ENCODE measurements at regions not wholly inside any gene's neighbourhood (a gene's known extent, or its start where the extent isn't known, plus 50 kb on each side); places are given as distances from the start of the nearest gene placed in this dataset.

GRCh38 chr18:26794230-26795101 lies 71.0 kb downstream of the AQP4 start:
- H3K36me3 Mint-ChIP-seq (ENCODE audit: low read depth): peaks cover 7% of the 10 kb centered on the region
- peaks cover 16% of the 10 kb centered on the region for H3K27me3 Mint-ChIP-seq (ENCODE audit: low read depth, poor library complexity)
- DNase-seq: no peak
- no peak overlapping the region for H3K27ac Mint-ChIP-seq
- H3K9me3 Mint-ChIP-seq: peaks cover 14% of the 10 kb centered on the region
- no peak for TF ChIP-seq CTCF (IDR thresholded peaks at IDR 0.05)
- H3K4me1 Mint-ChIP-seq: no peaks in the 10 kb centered on the region
- H3K4me3 Mint-ChIP-seq: no peak overlapping the region

GRCh38 chr18:26792661-26793060 lies 72.8 kb downstream of the AQP4 start:
- TF ChIP-seq CTCF (IDR thresholded peaks at IDR 0.05): no peak
- H3K27me3 Mint-ChIP-seq (ENCODE audit: low read depth, poor library complexity): peaks cover 16% of the 10 kb centered on the region
- H3K4me3 Mint-ChIP-seq: no peak overlapping the region
- H3K36me3 Mint-ChIP-seq (ENCODE audit: low read depth): no peaks in the 10 kb centered on the region
- no peak overlapping the region for H3K27ac Mint-ChIP-seq
- H3K4me1 Mint-ChIP-seq: no peaks in the 10 kb centered on the region
- H3K9me3 Mint-ChIP-seq: no peaks in the 10 kb centered on the region
- DNase-seq: no peak

- TF ChIP-seq CTCF (IDR thresholded peaks at IDR 0.05): no peak
- Mint-ChIP-seq H3K27ac (no peak overlapping the region), H3K9me3 (no peaks in the 10 kb centered on the region), H3K36me3 (ENCODE audit: low read depth) (no peaks in the 10 kb centered on the region), H3K4me1 (no peaks in the 10 kb centered on the region), H3K27me3 (ENCODE audit: low read depth, poor library complexity) (peaks cover 16% of the 10 kb centered on the region), H3K4me3 (no peak overlapping the region)
- no peak for DNase-seq
Measured at GRCh38 chr18:26791676-26792075, 73.8 kb downstream of the AQP4 start.

GRCh38 chr18:26784599-26784998 lies 80.9 kb downstream of the AQP4 start:
- H3K4me1 Mint-ChIP-seq: peaks cover 24% of the 10 kb centered on the region
- no peak for DNase-seq
- H3K36me3 Mint-ChIP-seq (ENCODE audit: low read depth): no peaks in the 10 kb centered on the region

GRCh38 chr18:26783170-26783569 lies 82.3 kb downstream of the AQP4 start:
- TF ChIP-seq CTCF (IDR thresholded peaks at IDR 0.05): no peak
- Mint-ChIP-seq H3K36me3 (ENCODE audit: low read depth) (no peaks in the 10 kb centered on the region), H3K27me3 (ENCODE audit: low read depth, poor library complexity) (peaks cover 11% of the 10 kb centered on the region), H3K9me3 (no peaks in the 10 kb centered on the region), H3K27ac (no peak overlapping the region), H3K4me3 (no peak overlapping the region), H3K4me1 (peaks cover 32% of the 10 kb centered on the region)
- no peak for DNase-seq

More at GRCh38 chr18:26784599-26784998, 80.9 kb downstream of the AQP4 start:
- no peak overlapping the region for H3K27ac Mint-ChIP-seq
- no peak for TF ChIP-seq CTCF (IDR thresholded peaks at IDR 0.05)
- H3K27me3 Mint-ChIP-seq (ENCODE audit: low read depth, poor library complexity): peaks cover 12% of the 10 kb centered on the region
- no peaks in the 10 kb centered on the region for H3K9me3 Mint-ChIP-seq
- no peak overlapping the region for H3K4me3 Mint-ChIP-seq

All from nephron progenitor cell (in vitro differentiated cells).